Head of caudate nucleus (tissue), 42 donors: ENCODE measurements at regions not wholly inside any gene's neighbourhood (a gene's known extent, or its start where the extent isn't known, plus 50 kb on each side); places are given as distances from the start of the nearest gene placed in this dataset.
A peak's percentile ranks its signal among the peaks of the same experiment; 100 is the strongest.

ENCODE experiments used
- DNase-seq, 42 donors: peaks; one replicate each; pipeline versions ENCODE4 v3.0.0 to v3.0.0-alpha.2; 2020 to 2021; ENCODE audit warnings: mixed read lengths in 7 of 42
- intact Hi-C: fragments of 100-400 bp; cut with DNase I; formaldehyde crosslinking; loops from one replicate; pipeline ENCODE4 v1.15.0; 2022

- intact Hi-C loops, result no loop called here
- DNase-seq, result no peak
Measured at GRCh38 chr1:63027176-63027575, 243.2 kb downstream of the ATG4C start.

DNA sequence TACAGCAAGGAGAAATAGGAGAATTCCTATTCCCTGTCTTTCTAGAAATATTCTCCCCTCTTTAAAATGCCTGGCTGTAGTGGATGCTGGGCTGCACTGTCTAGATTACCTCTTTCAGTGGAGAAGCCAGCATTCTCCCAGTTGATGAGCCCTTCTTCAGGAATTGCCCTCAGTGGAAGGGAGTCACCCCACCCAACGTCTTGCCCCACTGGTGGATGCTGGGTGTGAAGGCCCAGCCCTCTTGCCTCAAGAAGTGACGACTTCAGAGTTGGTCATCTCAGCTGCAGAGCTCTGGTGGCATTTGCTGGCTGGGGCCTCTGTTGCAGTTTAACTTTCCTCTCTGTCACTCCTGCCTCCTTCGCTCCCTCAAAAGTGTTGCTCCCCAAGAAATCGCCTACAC lies 248.2 kb downstream of the ATG4C start:
- intact Hi-C loops, result no loop called here
- DNase-seq, result no peak

GRCh38 chr1:63033211-63033610 lies 249.3 kb downstream of the ATG4C start:
- intact Hi-C loops, result no loop called here
- no peak for DNase-seq

GRCh38 chr1:63034256-63034655 lies 250.3 kb downstream of the ATG4C start:
- DNase-seq, result no peak
- intact Hi-C loops, result no loop called here

GRCh38 chr1:63038586-63038985 lies 254.7 kb downstream of the ATG4C start:
- no peak for DNase-seq
- intact Hi-C loops, result no loop called here

- intact Hi-C loops, result no loop called here
- no peak for DNase-seq
Measured at GRCh38 chr1:63041660-63042059, 257.7 kb downstream of the ATG4C start.

- no peak for DNase-seq
- intact Hi-C loops, result no loop called here
Measured at GRCh38 chr1:63042278-63042677, 258.3 kb downstream of the ATG4C start.

- intact Hi-C loops, result no loop called here
Measured at GRCh38 chr1:63046539-63046938, 262.6 kb downstream of the ATG4C start.

GRCh38 chr1:63049135-63049534 lies 265.2 kb downstream of the ATG4C start:
- intact Hi-C loops, result no loop called here
- no peak for DNase-seq

More at GRCh38 chr1:63046539-63046938, 262.6 kb downstream of the ATG4C start:
- DNase-seq, result no peak

DNA sequence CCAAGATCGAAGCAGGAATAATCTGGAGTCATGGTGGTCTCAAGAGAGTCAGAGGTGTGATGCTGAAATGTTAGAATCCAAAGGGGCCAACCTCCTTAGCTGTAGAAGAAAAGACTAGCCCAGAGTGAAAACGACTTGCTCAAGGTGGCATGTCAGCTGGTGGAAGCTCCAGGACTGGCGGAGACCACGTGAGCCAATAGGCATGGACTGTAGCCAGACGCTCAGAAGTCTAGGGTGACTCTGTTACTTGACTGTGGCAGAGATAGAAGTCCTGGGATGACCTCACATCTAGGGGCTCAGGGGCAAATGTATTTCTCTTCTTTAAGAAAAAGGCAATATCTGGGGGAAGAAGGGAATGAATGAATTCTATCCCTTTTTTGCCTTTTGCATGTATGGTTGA lies 267.4 kb downstream of the ATG4C start:
- intact Hi-C loops, result no loop called here
- no peak for DNase-seq

- intact Hi-C loops, result no loop called here
- no peak for DNase-seq
Measured at GRCh38 chr1:63051886-63052285, 268.0 kb downstream of the ATG4C start.

GRCh38 chr1:63054184-63054583 lies 268.2 kb upstream of the FOXD3 start:
- intact Hi-C loops, result no loop called here
- DNase-seq, result no peak

DNA sequence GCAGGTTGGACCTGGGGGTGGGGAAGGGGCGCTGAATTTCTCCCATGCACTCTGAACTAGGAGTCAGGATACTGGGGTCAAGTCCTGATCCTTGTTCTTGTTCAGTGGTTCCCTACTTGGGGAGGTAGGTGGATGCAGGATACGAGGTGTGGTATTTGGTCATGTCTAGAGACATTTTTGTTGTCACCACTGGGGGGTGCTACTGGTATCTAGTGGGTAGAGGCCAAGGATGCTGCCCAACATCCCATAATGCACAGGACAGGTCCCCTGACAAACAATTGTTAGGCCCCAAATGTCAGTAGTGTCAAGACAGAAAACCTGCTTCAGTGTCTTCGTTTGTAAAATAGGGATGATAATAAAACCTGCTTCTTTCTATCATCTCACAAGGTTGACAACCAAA lies 259.0 kb upstream of the FOXD3 start:
- DNase-seq, result peak in 13 of 42 donors; percentile 4 to 74 (median 20)
- intact Hi-C loops, result no loop called here

DNA sequence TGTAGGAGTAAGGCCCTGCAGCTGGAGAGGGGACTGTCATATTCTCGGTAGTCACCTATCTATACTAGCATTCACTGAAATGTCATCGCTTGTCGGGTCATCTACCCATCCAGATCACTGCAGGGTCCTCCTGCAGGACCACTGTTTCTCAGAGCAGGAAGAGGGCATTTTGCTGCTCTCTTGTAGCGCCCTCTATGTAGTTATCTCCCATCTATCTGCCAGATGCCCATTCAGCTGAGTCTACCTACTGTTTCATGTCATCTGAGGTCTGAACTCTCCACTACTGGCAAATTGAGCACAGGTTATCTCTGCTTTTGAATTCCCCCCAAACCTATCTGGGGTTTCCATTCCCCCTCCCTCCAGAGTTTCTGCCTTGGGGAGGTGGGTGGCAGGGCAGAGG lies 258.2 kb upstream of the FOXD3 start:
- no peak for DNase-seq
- intact Hi-C loops, result no loop called here

DNA sequence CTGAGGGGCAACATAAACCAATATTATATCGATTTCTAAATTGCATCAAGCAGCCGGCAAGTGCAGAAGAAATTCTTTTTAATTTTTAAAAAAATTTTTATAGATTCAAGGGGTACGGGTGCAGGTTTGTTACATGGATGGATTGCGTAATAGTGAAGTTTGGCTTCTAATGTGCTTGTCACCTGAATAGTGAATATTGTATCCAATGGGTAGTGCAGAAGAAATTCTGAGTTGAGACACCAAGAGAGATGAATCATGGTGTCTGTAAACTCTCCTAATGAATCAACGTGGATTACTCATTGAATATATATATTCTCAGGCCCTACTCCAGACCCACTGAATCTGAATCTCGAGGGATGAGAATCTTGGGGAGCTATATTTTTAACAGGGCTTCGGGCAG lies 253.7 kb upstream of the FOXD3 start:
- intact Hi-C loops, result no loop called here

GRCh38 chr1:63069214-63069613 lies 253.2 kb upstream of the FOXD3 start:
- intact Hi-C loops, result no loop called here
- no peak for DNase-seq

More for the DNA sequence above, 253.7 kb upstream of the FOXD3 start:
- DNase-seq, result no peak

GRCh38 chr1:63073309-63074306 lies 248.8 kb upstream of the FOXD3 start:
- peak; percentile 37 to 89 (median 71) for DNase-seq
- intact Hi-C loops, result no loop called here

- peak in 7 of 42 donors; percentile 4 to 38 (median 17) for DNase-seq
- intact Hi-C loops, result no loop called here
Measured at GRCh38 chr1:63074321-63074720, 248.0 kb upstream of the FOXD3 start.

GRCh38 chr1:63082766-63083165 lies 239.6 kb upstream of the FOXD3 start:
- intact Hi-C loops, result no loop called here
- no peak for DNase-seq

GRCh38 chr1:63087966-63088365 lies 234.4 kb upstream of the FOXD3 start:
- intact Hi-C loops, result no loop called here
- DNase-seq, result peak; percentile 14 to 82 (median 63)

- no peak for DNase-seq
- intact Hi-C loops, result no loop called here
Measured at GRCh38 chr1:63099188-63099587, 223.2 kb upstream of the FOXD3 start.
